Right lobe of liver (tissue), 6 donors: ENCODE measurements at regions not wholly inside any gene's neighbourhood (a gene's known extent, or its start where the extent isn't known, plus 50 kb on each side); places are given as distances from the start of the nearest gene placed in this dataset.

ENCODE experiments used
- ATAC-seq, 4 donors: fragments of 200-7000 bp; cut with Tn5 transposase; one replicate each; pipeline ENCODE4 v1.9.1; 2020; ENCODE audit warnings: mild to moderate bottlenecking in 4 of 4, moderate library complexity in 4 of 4
- DNase-seq, 3 donors: peaks; one replicate each; pipeline ENCODE4 v3.0.0-alpha.2; 2020
- H3K27ac ChIP-seq, 3 donors: fragments of 200-600 bp; one replicate each; pipeline ENCODE4 v1.8.0; 2022
- H3K27me3 ChIP-seq, 2 donors: fragments of 200-600 bp; one replicate each; pipeline ENCODE4 v1.8.0; 2022
- H3K36me3 ChIP-seq, 4 donors: fragments of 200-600 bp; sonication (generic) in 1 of 4; one replicate each; pipeline versions ENCODE4 v1.5.1 to v1.8.0; 2017 to 2022; ENCODE audit warnings: control low read depth in 1 of 4
- H3K4me1 ChIP-seq, 4 donors: fragments of 200-600 bp; sonication (generic) in 1 of 4; one replicate each; pipeline versions ENCODE4 v1.5.1 to v1.8.0; 2017 to 2022; ENCODE audit warnings: control low read depth in 1 of 4
- H3K4me3 ChIP-seq, 3 donors: fragments of 200-600 bp; one replicate each; pipeline ENCODE4 v1.8.0; 2022
- H3K9me3 ChIP-seq, 4 donors: fragments of 200-600 bp; sonication (generic) in 1 of 4; one replicate each; pipeline versions ENCODE4 v1.5.1 to v1.8.0; 2017 to 2022; ENCODE audit warnings: control low read depth in 1 of 4
- CTCF ChIP-seq, 4 donors: fragments of 200-600 bp in 3 of 4; fragments of 450-650 bp in 1 of 4; IDR thresholded peaks; one replicate each; pipeline versions ENCODE4 v1.5.1 to v1.8.0; 2016 to 2022; ENCODE audit warnings: antibody characterized with exemption in 4 of 4, mild to moderate bottlenecking in 2 of 4
- POLR2A ChIP-seq: fragments of 450-650 bp; IDR thresholded peaks from one replicate; pipeline ENCODE4 v1.6.1; 2017; ENCODE audit warnings: antibody characterized with exemption, mild to moderate bottlenecking
- WGBS: methylation state at CpG from one replicate; pipeline ENCODE4 v1.1.6; 2018; ENCODE audit warnings: low coverage, low lambda C conversion rate; ENCODE audit not compliant: insufficient coverage; ENCODE audit errors: missing lambda C conversion rate; 5-methylcytosine and 5-hydroxymethylcytosine counted together
- intact Hi-C, 2 donors: fragments of 100-400 bp; cut with DNase I; formaldehyde crosslinking; loops; one replicate each; pipeline versions ENCODE4 v1.11.2 to v1.14.1; 2022
- donor health status: DM: no; HTN: yes; CAD: no.
- donor health status: DM: no; HTN: no; CAD: no.
- donor health status: DM: no; HTN: no; CAD: no.
- donor health status: DM: no; HTN: yes; CAD: no.
- donor health status: DM: no; HTN: yes; CAD: no.

GRCh38 chr16:86979984-86980553 lies 337.1 kb downstream of the C16orf95 start:
- ATAC-seq (no peak), DNase-seq (no peak)
- intact Hi-C loops: no loop called here
- TF ChIP-seq POLR2A: no peak
- no peak for TF ChIP-seq CTCF (IDR thresholded peaks at IDR 0.05)
- H3K4me3 ChIP-seq: no peak overlapping the region
- no peaks in the 10 kb centered on the region for H3K27me3 ChIP-seq
- H3K4me1 ChIP-seq: no peaks in the 10 kb centered on the region
- no peaks in the 10 kb centered on the region for H3K36me3 ChIP-seq
- 67% methylated on average over 1 of the region's 1 CpG for WGBS
- H3K9me3 ChIP-seq: no peaks in the 10 kb centered on the region
- no peak overlapping the region for H3K27ac ChIP-seq

GRCh38 chr16:86980644-86981043 lies 336.5 kb downstream of the C16orf95 start:
- ATAC-seq: no peak
- H3K4me3 ChIP-seq: no peak overlapping the region
- intact Hi-C loops: no loop called here

GRCh38 chr16:86982347-86982596 lies 334.9 kb downstream of the C16orf95 start:
- Histone ChIP-seq H3K9me3 (no peaks in the 10 kb centered on the region), H3K36me3 (no peaks in the 10 kb centered on the region), H3K27ac (no peak overlapping the region), H3K4me3 (no peak overlapping the region), H3K27me3 (no peaks in the 10 kb centered on the region), H3K4me1 (no peaks in the 10 kb centered on the region)
- ATAC-seq (no peak), DNase-seq (no peak)
- intact Hi-C loops: no loop called here
- TF ChIP-seq POLR2A (no peak), CTCF (IDR thresholded peaks at IDR 0.05) (no peak)
- WGBS: 58% methylated on average over 3 of the region's 3 CpGs

More at GRCh38 chr16:86980644-86981043, 336.5 kb downstream of the C16orf95 start:
- Histone ChIP-seq H3K9me3 (no peaks in the 10 kb centered on the region), H3K36me3 (no peaks in the 10 kb centered on the region), H3K4me1 (no peaks in the 10 kb centered on the region), H3K27ac (no peak overlapping the region), H3K27me3 (no peaks in the 10 kb centered on the region)
- DNase-seq: no peak
- WGBS: 24% methylated on average over 3 of the region's 6 CpGs
- no peak for TF ChIP-seq POLR2A
- TF ChIP-seq CTCF (IDR thresholded peaks at IDR 0.05): no peak

- intact Hi-C loops: no loop called here
- no peaks in the 10 kb centered on the region for H3K9me3 ChIP-seq
- no peaks in the 10 kb centered on the region for H3K27me3 ChIP-seq
- DNase-seq: no peak
- ATAC-seq: no peak
- no peak overlapping the region for H3K27ac ChIP-seq
- H3K36me3 ChIP-seq: no peaks in the 10 kb centered on the region
- H3K4me1 ChIP-seq: no peaks in the 10 kb centered on the region
- H3K4me3 ChIP-seq: no peak overlapping the region
- WGBS: 55% methylated on average over 12 of the region's 12 CpGs
- TF ChIP-seq CTCF (IDR thresholded peaks at IDR 0.05) (no peak), POLR2A (no peak)
Observed at GRCh38 chr16:86982912-86983311, 334.3 kb downstream of the C16orf95 start.

- Histone ChIP-seq H3K27me3 (no peaks in the 10 kb centered on the region), H3K4me1 (no peaks in the 10 kb centered on the region), H3K9me3 (no peaks in the 10 kb centered on the region), H3K36me3 (no peaks in the 10 kb centered on the region), H3K4me3 (no peak overlapping the region), H3K27ac (no peak overlapping the region)
- TF ChIP-seq POLR2A (no peak), CTCF (IDR thresholded peaks at IDR 0.05) (no peak)
- ATAC-seq: no peak
- no peak for DNase-seq
- intact Hi-C loops: no loop called here
Observed at GRCh38 chr16:86983621-86984020, 333.6 kb downstream of the C16orf95 start.
